DND-41 (cell line): ENCODE measurements at regions not wholly inside any gene's neighbourhood (a gene's known extent, or its start where the extent isn't known, plus 50 kb on each side); places are given as distances from the start of the nearest gene placed in this dataset.

ENCODE experiments used
- ATAC-seq: fragments of 200-7000 bp; cut with Tn5 transposase; 3 replicates; pipeline ENCODE4 v1.9.1; 2021; ENCODE audit warnings: low read depth; ENCODE audit not compliant: insufficient read depth
- DNase-seq: peaks from one replicate; pipeline ENCODE4 v3.0.0-alpha.2; 2020
- H2AFZ ChIP-seq: 2 replicates; pipeline ENCODE4 v1.6.0; 2012; ENCODE audit warnings: low read depth, low read length
- H3K27ac ChIP-seq: 2 replicates; pipeline ENCODE4 v1.5.1; 2012; ENCODE audit warnings: low read length, inconsistent platforms
- H3K27me3 ChIP-seq: fragments of 200-600 bp; sonication (generic); 2 replicates; pipeline ENCODE4 v1.6.0; 2012; ENCODE audit warnings: low read length, mild to moderate bottlenecking, inconsistent platforms; ENCODE audit not compliant: insufficient read depth, poor library complexity
- H3K36me3 ChIP-seq: 2 replicates; pipeline ENCODE4 v1.5.1; 2012; ENCODE audit warnings: low read length, inconsistent platforms; ENCODE audit not compliant: insufficient read depth
- H3K4me1 ChIP-seq: 2 replicates; pipeline ENCODE4 v1.5.1; 2012; ENCODE audit warnings: mild to moderate bottlenecking, low read length; ENCODE audit not compliant: insufficient read depth
- H3K4me2 ChIP-seq: 2 replicates; pipeline ENCODE4 v1.6.0; 2012; ENCODE audit warnings: mild to moderate bottlenecking, moderate library complexity, low read length, inconsistent platforms; ENCODE audit not compliant: insufficient read depth
- H3K4me3 ChIP-seq, 2 experiments: fragments of 200-600 bp in 1 of 2; shearing (Covaris generic) in 1 of 2; 2 replicates each; pipeline ENCODE4 v1.5.1; 2012 to 2016; ENCODE audit warnings: inconsistent platforms in 2 of 2, low read length in 2 of 2, mild to moderate bottlenecking in 2 of 2, low read depth in 1 of 2, moderate library complexity in 1 of 2
- H3K79me2 ChIP-seq: 2 replicates; pipeline ENCODE4 v1.6.0; 2012; ENCODE audit warnings: low read length, inconsistent platforms; ENCODE audit not compliant: insufficient read depth
- H3K9ac ChIP-seq: 2 replicates; pipeline ENCODE4 v1.6.0; 2012; ENCODE audit warnings: low read depth, mild to moderate bottlenecking, inconsistent platforms, low read length, moderate library complexity
- H3K9me3 ChIP-seq: 2 replicates; pipeline ENCODE4 v1.5.1; 2012; ENCODE audit warnings: low read length, moderate library complexity, mild to moderate bottlenecking, inconsistent platforms; ENCODE audit not compliant: insufficient read depth, severe bottlenecking
- H4K20me1 ChIP-seq: 2 replicates; pipeline ENCODE4 v1.6.0; 2012; ENCODE audit warnings: low read length; ENCODE audit not compliant: insufficient read depth
- CTCF ChIP-seq: IDR thresholded peaks from 2 replicates; pipeline ENCODE4 v1.5.1; 2012; ENCODE audit warnings: borderline replicate concordance, low read length, moderate library complexity, mild to moderate bottlenecking; ENCODE audit not compliant: poor library complexity, severe bottlenecking; ENCODE audit errors: extremely low read depth
- EZH2 ChIP-seq: IDR thresholded peaks from 3 replicates; pipeline ENCODE4 v1.6.1; 2012; ENCODE audit warnings: borderline replicate concordance, low read depth, mild to moderate bottlenecking, moderate library complexity, low read length, inconsistent platforms; ENCODE audit not compliant: severe bottlenecking

- Histone ChIP-seq H3K4me2 (no peak overlapping the region), H2AFZ (no peak overlapping the region), H3K9ac (no peak overlapping the region), H3K9me3 (no peaks in the 10 kb centered on the region), H3K27ac (no peak overlapping the region), H4K20me1 (no peaks in the 10 kb centered on the region), H3K36me3 (no peaks in the 10 kb centered on the region), H3K79me2 (no peaks in the 10 kb centered on the region), H3K27me3 (no peaks in the 10 kb centered on the region), H3K4me1 (no peaks in the 10 kb centered on the region), H3K4me3 (no peak overlapping the region)
- ATAC-seq = no peak
- no peak for DNase-seq
- TF ChIP-seq CTCF = no peak
- TF ChIP-seq EZH2 = no peak
Observed at GRCh38 chr15:92747047-92747446, 91.5 kb upstream of the FAM174B start.

- Histone ChIP-seq H4K20me1 (no peaks in the 10 kb centered on the region), H3K79me2 (no peaks in the 10 kb centered on the region), H3K4me1 (no peaks in the 10 kb centered on the region), H3K9ac (no peak overlapping the region), H2AFZ (no peak overlapping the region), H3K4me2 (no peak overlapping the region), H3K9me3 (no peaks in the 10 kb centered on the region), H3K27ac (no peak overlapping the region), H3K4me3 (no peak overlapping the region), H3K27me3 (no peaks in the 10 kb centered on the region), H3K36me3 (no peaks in the 10 kb centered on the region)
- DNase-seq = no peak
- TF ChIP-seq EZH2 (no peak), CTCF (no peak)
- ATAC-seq = no peak
Observed at GRCh38 chr15:92749216-92749615, 93.6 kb upstream of the FAM174B start.

- Histone ChIP-seq H3K36me3 (no peaks in the 10 kb centered on the region), H3K27me3 (no peaks in the 10 kb centered on the region), H3K9ac (no peak overlapping the region), H3K4me1 (no peaks in the 10 kb centered on the region), H3K9me3 (no peaks in the 10 kb centered on the region), H3K4me2 (no peak overlapping the region), H2AFZ (no peak overlapping the region), H3K79me2 (no peaks in the 10 kb centered on the region), H4K20me1 (no peaks in the 10 kb centered on the region), H3K4me3 (no peak overlapping the region), H3K27ac (no peak overlapping the region)
- ATAC-seq (no peak), DNase-seq (no peak)
- TF ChIP-seq CTCF (no peak), EZH2 (no peak)
Observed at GRCh38 chr15:92749946-92750345, 94.4 kb upstream of the FAM174B start.

- Histone ChIP-seq H3K36me3 (no peaks in the 10 kb centered on the region), H4K20me1 (no peaks in the 10 kb centered on the region), H3K4me2 (no peak overlapping the region), H3K27ac (no peak overlapping the region), H3K9ac (no peak overlapping the region), H2AFZ (no peak overlapping the region), H3K79me2 (no peaks in the 10 kb centered on the region), H3K9me3 (no peaks in the 10 kb centered on the region), H3K27me3 (no peaks in the 10 kb centered on the region), H3K4me1 (no peaks in the 10 kb centered on the region), H3K4me3 (no peak overlapping the region)
- no peak for ATAC-seq
- TF ChIP-seq CTCF (no peak), EZH2 (no peak)
- no peak for DNase-seq
Observed at GRCh38 chr15:92751528-92751927, 96.0 kb upstream of the FAM174B start.
